ENCODE measurements at regions not wholly inside any gene's neighbourhood (a gene's known extent, or its start where the extent isn't known, plus 50 kb on each side); places are given as distances from the start of the nearest gene placed in this dataset.

- no peak for TF ChIP-seq CTCF (conservative IDR thresholded peaks at IDR 0.05)
- no peak overlapping the region for H3K27ac ChIP-seq
These were observed 117.5 kb upstream of the HGF start for GRCh38 chr7:81887098-81888090.

GRCh38 chr7:81886211-81886764, 116.4 kb upstream of the HGF start:
- no peak overlapping the region for H3K27ac ChIP-seq
- TF ChIP-seq CTCF (conservative IDR thresholded peaks at IDR 0.05) = no peak

- no peak overlapping the region for H3K27ac ChIP-seq
- no peak for TF ChIP-seq CTCF (conservative IDR thresholded peaks at IDR 0.05)
These were observed 115.0 kb upstream of the HGF start for GRCh38 chr7:81884817-81885216.

- no peak for TF ChIP-seq CTCF (conservative IDR thresholded peaks at IDR 0.05)
- no peak overlapping the region for H3K27ac ChIP-seq
These were observed 114.0 kb upstream of the HGF start for GRCh38 chr7:81883801-81884393.

GRCh38 chr7:81882086-81882485, 112.2 kb upstream of the HGF start:
- no peak overlapping the region for H3K27ac ChIP-seq
- no peak for TF ChIP-seq CTCF (conservative IDR thresholded peaks at IDR 0.05)

GRCh38 chr7:81877890-81878289, 108.0 kb upstream of the HGF start:
- no peak overlapping the region for H3K27ac ChIP-seq
- no peak for TF ChIP-seq CTCF (conservative IDR thresholded peaks at IDR 0.05)

GRCh38 chr7:81873559-81873958, 103.7 kb upstream of the HGF start:
- no peak for TF ChIP-seq CTCF (conservative IDR thresholded peaks at IDR 0.05)
- H3K27ac ChIP-seq = no peak overlapping the region
